Endothelial cell of umbilical vein (primary cell): ENCODE measurements at regions not wholly inside any gene's neighbourhood (a gene's known extent, or its start where the extent isn't known, plus 50 kb on each side); places are given as distances from the start of the nearest gene placed in this dataset.

ENCODE experiments used
- BruUV-seq: library from RNA; stranded (reverse); fragments of 400-500 nt; replicated peaks from 2 replicates; lab custom pipeline; 2021; lab: Mats Ljungman, UMichigan
- CTCF ChIA-PET: fragments of 300-600, 350-600 bp; sonication (Branson Sonifier 250); formaldehyde crosslinking; loops from one replicate; lab custom pipeline; 2021; ENCODE audit warnings: antibody characterized with exemption, inconsistent platforms; lab: Charles Lee
- POLR2A ChIA-PET: fragments of 300-600, 350-600 bp; sonication (Branson Sonifier 250); formaldehyde crosslinking; loops from one replicate; lab custom pipeline; 2021; ENCODE audit warnings: antibody characterized with exemption, inconsistent platforms; lab: Charles Lee
- DNase-seq: peaks from one replicate; pipeline ENCODE4 v3.0.0-alpha.2; 2011; ENCODE audit warnings: low read depth, low spot score
- FAIRE-seq: peaks from 2 replicates; lab custom pipeline; 2011; peaks lifted over from hg19 to GRCh38; lab: Jason Lieb, UNC
- H2AFZ ChIP-seq: 2 replicates; pipeline ENCODE4 v1.6.0; 2012; ENCODE audit warnings: low read depth, low read length, control low read depth, inconsistent platforms
- H3K27ac ChIP-seq: 2 replicates; pipeline ENCODE4 v1.5.1; 2011; ENCODE audit warnings: low read depth, mild to moderate bottlenecking, control low read depth, low read length, moderate library complexity; ENCODE audit not compliant: insufficient read depth
- H3K27me3 ChIP-seq, 2 experiments: 2 replicates each; pipeline versions ENCODE4 v1.6.0 to v1.6.1; 2011; ENCODE audit warnings: low read length in 2 of 2, mixed read lengths in 1 of 2; ENCODE audit not compliant: control insufficient read depth in 2 of 2, insufficient read depth in 2 of 2
- H3K36me3 ChIP-seq, 2 experiments: 2 replicates in 1 of 2; 3 replicates in 1 of 2; pipeline ENCODE4 v1.5.1; 2011; ENCODE audit warnings: low read length in 2 of 2, mild to moderate bottlenecking in 1 of 2, moderate library complexity in 1 of 2; ENCODE audit not compliant: control insufficient read depth in 2 of 2, insufficient read depth in 2 of 2; ENCODE audit errors: extremely low read depth in 1 of 2
- H3K4me1 ChIP-seq: 3 replicates; pipeline ENCODE4 v1.5.1; 2011; ENCODE audit warnings: mild to moderate bottlenecking, low read length; ENCODE audit not compliant: control insufficient read depth, insufficient read depth; ENCODE audit errors: extremely low read depth
- H3K4me2 ChIP-seq: 2 replicates; pipeline ENCODE4 v1.6.1; 2011; ENCODE audit warnings: low read length, control low read depth, mixed read lengths; ENCODE audit not compliant: insufficient read depth
- H3K4me3 ChIP-seq, 3 experiments: fragments of 200-600 bp in 1 of 3; sonication (generic), shearing (Covaris generic) in 1 of 3; replicated peaks in 1 of 3; 2 replicates each; pipeline ENCODE4 v1.5.1; 2011 to 2016; ENCODE audit warnings: control low read depth in 3 of 3, low read length in 3 of 3, mild to moderate bottlenecking in 2 of 3, inconsistent platforms in 1 of 3, low read depth in 1 of 3, moderate library complexity in 1 of 3; ENCODE audit not compliant: insufficient read depth in 1 of 3
- H3K79me2 ChIP-seq: 2 replicates; pipeline ENCODE4 v1.6.0; 2012; ENCODE audit warnings: low read length, inconsistent platforms; ENCODE audit not compliant: control insufficient read depth, insufficient read depth
- H3K9ac ChIP-seq: replicated peaks from 2 replicates; pipeline ENCODE3; 2011; ENCODE audit warnings: low read length, control low read depth; ENCODE audit not compliant: insufficient read depth; ENCODE audit errors: extremely low read depth
- H3K9me1 ChIP-seq: replicated peaks from 3 replicates; pipeline ENCODE4 v1.6.0; 2011; ENCODE audit warnings: mild to moderate bottlenecking, low read length; ENCODE audit not compliant: control insufficient read depth, insufficient read depth; ENCODE audit errors: extremely low read depth
- H3K9me3 ChIP-seq: replicated peaks from 2 replicates; pipeline ENCODE4 v1.5.1; 2012; ENCODE audit warnings: low read length, inconsistent platforms; ENCODE audit not compliant: control insufficient read depth, insufficient read depth
- H4K20me1 ChIP-seq: replicated peaks from 2 replicates; pipeline ENCODE3; 2011; ENCODE audit warnings: mild to moderate bottlenecking, low read length; ENCODE audit not compliant: control insufficient read depth, insufficient read depth; ENCODE audit errors: extremely low read depth
- EZH2 ChIP-seq: IDR thresholded peaks from 2 replicates; pipeline ENCODE4 v1.6.1; 2012; ENCODE audit warnings: borderline replicate concordance, low read depth, mild to moderate bottlenecking, moderate library complexity, low read length, inconsistent platforms; ENCODE audit not compliant: severe bottlenecking
- FOS ChIP-seq: IDR thresholded peaks from 2 replicates; pipeline ENCODE4 v1.6.1; 2011; ENCODE audit warnings: mild to moderate bottlenecking, low read length, moderate library complexity, borderline replicate concordance; ENCODE audit not compliant: insufficient read depth
- GATA2 ChIP-seq: IDR thresholded peaks from 2 replicates; pipeline ENCODE4 v1.7.0; 2011; ENCODE audit warnings: low read depth, mild to moderate bottlenecking, moderate library complexity, mixed read lengths, low read length; ENCODE audit not compliant: insufficient read length, insufficient read depth
- JUN ChIP-seq: IDR thresholded peaks from 2 replicates; pipeline ENCODE4 v1.6.1; 2011; ENCODE audit warnings: borderline replicate concordance, low read depth; ENCODE audit not compliant: insufficient read length, insufficient read depth
- POLR2A ChIP-seq: IDR thresholded peaks from 2 replicates; pipeline ENCODE4 v1.6.1; 2012; ENCODE audit warnings: low read depth, mild to moderate bottlenecking, control low read depth, low read length
- POLR2AphosphoS5 ChIP-seq: IDR thresholded peaks from 2 replicates; pipeline ENCODE4 v1.6.1; 2012; ENCODE audit warnings: low read depth, mild to moderate bottlenecking, control low read depth, low read length, moderate library complexity; ENCODE audit not compliant: insufficient read depth
- dilution Hi-C: fragments of 300-500 bp; cut with MboI; formaldehyde crosslinking; loops from one replicate; pipeline ENCODE4 v1.15.0; 2019; ENCODE audit warnings: low sequenced_read_pairs; ENCODE audit not compliant: extremely low pct_ligation_motif_present
- intact Hi-C: fragments of 100-400 bp; cut with micrococcal nuclease; formaldehyde crosslinking; loops from one replicate; pipeline ENCODE4 v1.10.0; 2022
- TF ChIP-seq, protein P1 (sequence below): IDR thresholded peaks from 2 replicates; pipeline ENCODE4 v1.6.1; 2011; ENCODE audit not compliant: insufficient read depth, insufficient read length

DNA sequence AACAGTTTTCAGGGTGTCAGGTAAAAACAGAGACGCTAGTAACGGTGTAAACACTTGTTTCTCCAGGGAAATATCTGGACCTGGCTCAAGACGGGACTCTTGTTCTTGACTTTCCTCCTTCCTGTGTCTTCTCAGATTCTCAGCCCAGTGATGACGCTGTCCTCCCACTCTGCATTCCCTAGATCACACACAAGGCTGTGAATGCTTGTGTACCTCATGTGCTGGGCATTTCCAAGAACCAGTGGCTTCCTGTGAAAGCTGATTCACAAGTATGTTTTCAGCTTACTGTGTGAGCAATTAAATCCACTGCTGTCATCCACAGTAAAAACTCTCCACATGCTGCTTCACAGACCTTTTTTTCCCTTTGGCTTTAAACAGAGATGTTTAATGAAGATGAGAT is 193.8 kb upstream of the DPP6 start:
- ChIA-PET POLR2A (no interaction called here), CTCF (no interaction called here)
- no peak for DNase-seq
- TF ChIP-seq POLR2AphosphoS5 (no peak), EZH2 (no peak), FOS (no peak), JUN (no peak), POLR2A (no peak), GATA2 (no peak)
- TF ChIP-seq, protein P1, sequence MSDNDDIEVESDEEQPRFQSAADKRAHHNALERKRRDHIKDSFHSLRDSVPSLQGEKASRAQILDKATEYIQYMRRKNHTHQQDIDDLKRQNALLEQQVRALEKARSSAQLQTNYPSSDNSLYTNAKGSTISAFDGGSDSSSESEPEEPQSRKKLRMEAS: no peak
- no TSS peak for BruUV-seq
- H3K36me3 ChIP-seq: no peaks in the 10 kb centered on the region
- no peaks in the 10 kb centered on the region for H4K20me1 ChIP-seq
- no peaks in the 10 kb centered on the region for H3K27me3 ChIP-seq
- dilution Hi-C loops (no loop called here), intact Hi-C loops (no loop called here)
- H3K4me3 ChIP-seq: no peak overlapping the region
- H3K9me3 ChIP-seq: peaks cover 2% of the 10 kb centered on the region
- H3K27ac ChIP-seq: no peak overlapping the region
- no peak overlapping the region for H3K9ac ChIP-seq
- H3K79me2 ChIP-seq: no peaks in the 10 kb centered on the region
- FAIRE-seq: no peak
- H2AFZ ChIP-seq: no peak overlapping the region
- H3K4me1 ChIP-seq: no peaks in the 10 kb centered on the region
- H3K9me1 ChIP-seq: no peaks in the 10 kb centered on the region
- no peak overlapping the region for H3K4me2 ChIP-seq

DNA sequence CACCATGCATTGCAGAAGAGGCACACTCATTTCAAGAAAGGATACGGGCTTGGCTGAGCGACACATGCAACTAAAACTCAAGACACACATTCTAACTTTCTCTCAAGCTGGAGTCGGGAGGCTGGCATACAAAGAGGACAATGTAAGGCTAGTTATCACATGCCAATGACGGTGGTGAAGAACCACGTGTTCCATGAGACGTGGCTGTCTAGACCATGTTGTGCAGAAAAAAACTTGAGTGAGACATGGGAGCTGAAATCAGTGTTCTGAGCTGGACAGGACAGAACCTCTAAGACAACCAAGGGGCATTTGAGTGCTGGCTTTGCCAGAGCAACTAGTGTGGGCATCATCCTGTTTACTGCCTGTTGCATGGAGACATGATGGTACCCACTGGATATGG is 193.0 kb upstream of the DPP6 start:
- DNase-seq (no peak), FAIRE-seq (no peak)
- dilution Hi-C loops: no loop called here
- no peaks in the 10 kb centered on the region for H3K4me1 ChIP-seq
- no peak overlapping the region for H3K9ac ChIP-seq
- no peak overlapping the region for H3K27ac ChIP-seq
- BruUV-seq: no TSS peak
- no peaks in the 10 kb centered on the region for H3K27me3 ChIP-seq
- TF ChIP-seq GATA2: no peak
- TF ChIP-seq JUN: no peak
- no peak overlapping the region for H3K4me3 ChIP-seq
- H3K9me3 ChIP-seq: peaks cover 2% of the 10 kb centered on the region
- ChIA-PET CTCF (no interaction called here), POLR2A (no interaction called here)
- H3K36me3 ChIP-seq: no peaks in the 10 kb centered on the region
- intact Hi-C loops: no loop called here
- H2AFZ ChIP-seq: no peak overlapping the region
- no peak overlapping the region for H3K4me2 ChIP-seq
- no peaks in the 10 kb centered on the region for H3K9me1 ChIP-seq
- no peaks in the 10 kb centered on the region for H3K79me2 ChIP-seq
- H4K20me1 ChIP-seq: no peaks in the 10 kb centered on the region
